H1 (cell line): ENCODE measurements at regions not wholly inside any gene's neighbourhood (a gene's known extent, or its start where the extent isn't known, plus 50 kb on each side); places are given as distances from the start of the nearest gene placed in this dataset.

Experiments used
- CREB1 ChIP-seq: IDR thresholded peaks from 2 replicates; pipeline ENCODE4 v1.6.1; 2012; ENCODE audit warnings: inconsistent platforms
- KDM4A ChIP-seq: IDR thresholded peaks from one replicate; pipeline ENCODE4 v1.7.1; 2012; ENCODE audit warnings: low read depth, mild to moderate bottlenecking, moderate library complexity, low read length, inconsistent platforms; ENCODE audit not compliant: severe bottlenecking
- RFX5 ChIP-seq: IDR thresholded peaks from 2 replicates; pipeline ENCODE4 v1.6.1; 2011; ENCODE audit warnings: low read depth, low read length, improper control_type of control experiment, borderline replicate concordance
- SUZ12 ChIP-seq: fragments of 200-600 bp; sonication (generic); IDR thresholded peaks from 2 replicates; pipeline ENCODE4 v1.6.1; 2012; ENCODE audit warnings: mild to moderate bottlenecking, inconsistent platforms, low read length, moderate library complexity, mixed read lengths
- YY1 ChIP-seq: IDR thresholded peaks from 2 replicates; pipeline ENCODE4 v1.6.1; 2011; ENCODE audit warnings: low read depth, mild to moderate bottlenecking, low read length

DNA sequence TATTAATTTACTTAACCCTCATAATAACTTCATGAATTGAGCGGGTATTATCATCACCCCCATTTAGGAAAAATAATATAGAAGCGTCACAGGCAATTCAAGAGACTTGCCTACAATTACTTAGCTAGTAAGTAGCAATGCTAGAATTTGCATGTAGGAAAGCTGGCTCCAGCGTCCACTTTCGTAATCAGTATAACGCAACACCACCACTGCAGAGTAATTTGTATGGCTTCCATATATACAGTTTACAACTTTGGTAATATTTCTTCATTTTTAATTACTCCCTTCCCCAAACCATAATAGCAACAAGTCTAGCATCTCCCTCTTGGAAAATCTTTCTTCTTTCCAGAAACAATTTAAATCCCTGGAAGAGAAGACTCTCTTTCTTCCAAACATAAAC lies 89.9 kb upstream of the OR5AK2 start (continued):
- TF ChIP-seq RFX5 (no peak), SUZ12 (no peak), CREB1 (no peak), KDM4A (no peak), YY1 (no peak)
